Trophoblast cell (in vitro differentiated cells and primary cell): ENCODE measurements at regions not wholly inside any gene's neighbourhood (a gene's known extent, or its start where the extent isn't known, plus 50 kb on each side); places are given as distances from the start of the nearest gene placed in this dataset.

Experiments used
- DNase-seq, 2 donors: peaks; one replicate each; pipeline ENCODE4 v3.0.0-alpha.2; 2016
- H2AFZ ChIP-seq: 2 replicates; pipeline ENCODE4 v1.6.1; 2013; ENCODE audit warnings: low read length, moderate library complexity, mild to moderate bottlenecking; ENCODE audit not compliant: insufficient read depth, poor library complexity
- H2AK5ac ChIP-seq: 2 replicates; pipeline ENCODE4 v1.6.1; 2013; ENCODE audit warnings: mild to moderate bottlenecking, low read length
- H2BK120ac ChIP-seq: 2 replicates; pipeline ENCODE4 v1.6.1; 2013; ENCODE audit warnings: low read length, mild to moderate bottlenecking, moderate library complexity; ENCODE audit not compliant: insufficient read depth, poor library complexity
- H2BK12ac ChIP-seq: 2 replicates; pipeline ENCODE4 v1.6.1; 2013; ENCODE audit warnings: mild to moderate bottlenecking, low read length, moderate library complexity
- H2BK5ac ChIP-seq: 2 replicates; pipeline ENCODE4 v1.6.1; 2013; ENCODE audit warnings: low read length, low read depth, moderate library complexity, mild to moderate bottlenecking; ENCODE audit not compliant: poor library complexity
- H3K14ac ChIP-seq: 2 replicates; pipeline ENCODE4 v1.6.1; 2013; ENCODE audit warnings: mild to moderate bottlenecking, low read length
- H3K18ac ChIP-seq: 2 replicates; pipeline ENCODE4 v1.6.1; 2013; ENCODE audit warnings: mild to moderate bottlenecking, low read length
- H3K23ac ChIP-seq: 2 replicates; pipeline ENCODE4 v1.6.1; 2013; ENCODE audit warnings: low read length
- H3K27ac ChIP-seq: 2 replicates; pipeline ENCODE4 v1.5.1; 2013; ENCODE audit warnings: low read depth, mild to moderate bottlenecking, inconsistent platforms, low read length, moderate library complexity
- H3K27me3 ChIP-seq: 2 replicates; pipeline ENCODE4 v1.6.1; 2013; ENCODE audit warnings: inconsistent platforms, mild to moderate bottlenecking, low read length, moderate library complexity; ENCODE audit not compliant: insufficient read depth
- H3K36me3 ChIP-seq, 2 experiments: 1 replicate in 1 of 2; 2 replicates in 1 of 2; pipeline ENCODE4 v1.6.1; 2013; ENCODE audit warnings: low read length in 2 of 2, mild to moderate bottlenecking in 2 of 2, moderate library complexity in 1 of 2; ENCODE audit not compliant: insufficient read depth in 2 of 2, control insufficient read depth in 1 of 2
- H3K4ac ChIP-seq: 2 replicates; pipeline ENCODE4 v1.6.1; 2013; ENCODE audit warnings: low read depth, mild to moderate bottlenecking, low read length, moderate library complexity
- H3K4me1 ChIP-seq, 2 experiments: 1 replicate in 1 of 2; 2 replicates in 1 of 2; pipeline ENCODE4 v1.6.1; 2013; ENCODE audit warnings: low read length in 2 of 2, mild to moderate bottlenecking in 2 of 2, moderate library complexity in 1 of 2; ENCODE audit not compliant: insufficient read depth in 2 of 2, control insufficient read depth in 1 of 2
- H3K4me2 ChIP-seq: 2 replicates; pipeline ENCODE4 v1.6.1; 2013; ENCODE audit warnings: inconsistent platforms, mild to moderate bottlenecking, low read length, moderate library complexity
- H3K4me3 ChIP-seq: 2 replicates; pipeline ENCODE4 v1.5.1; 2013; ENCODE audit warnings: mild to moderate bottlenecking, low read depth, low read length, inconsistent platforms
- H3K79me1 ChIP-seq: one replicate; pipeline ENCODE4 v1.6.1; 2013; ENCODE audit warnings: low read length
- H3K79me2 ChIP-seq: 2 replicates; pipeline ENCODE4 v1.6.1; 2013; ENCODE audit warnings: low read length, mild to moderate bottlenecking; ENCODE audit not compliant: control insufficient read depth, insufficient read depth, poor library complexity
- H3K9ac ChIP-seq: 2 replicates; pipeline ENCODE4 v1.6.1; 2013; ENCODE audit warnings: mild to moderate bottlenecking, low read length
- H3K9me3 ChIP-seq: 2 replicates; pipeline ENCODE4 v1.6.1; 2013; ENCODE audit warnings: low read depth, mild to moderate bottlenecking, control low read depth, inconsistent platforms, low read length; ENCODE audit not compliant: insufficient read depth
- H4K12ac ChIP-seq: 2 replicates; pipeline ENCODE4 v1.6.1; 2013; ENCODE audit warnings: low read depth, mild to moderate bottlenecking, low read length, moderate library complexity
- H4K8ac ChIP-seq: 2 replicates; pipeline ENCODE4 v1.6.1; 2013; ENCODE audit warnings: low read depth, mild to moderate bottlenecking, low read length, moderate library complexity
- H4K91ac ChIP-seq: one replicate; pipeline ENCODE4 v1.6.1; 2013; ENCODE audit warnings: low read depth, mild to moderate bottlenecking, low read length, moderate library complexity
- WGBS: extraction: QIAGEN DNeasy Blood & Tissue Kit; methylation state at CpG from one replicate; pipeline ENCODE4 v1.1.7; 2013; ENCODE audit warnings: missing lambda C conversion rate; ENCODE audit not compliant: insufficient read length, insufficient coverage; ENCODE audit errors: extremely low coverage; 5-methylcytosine and 5-hydroxymethylcytosine counted together

GRCh38 chr5:74957029-74957784, 91.0 kb upstream of the FAM169A start:
- H2AK5ac ChIP-seq: no peak overlapping the region
- H3K14ac ChIP-seq: no peak overlapping the region
- no CpG with 5 or more reads among the region's 5 CpGs for WGBS
- H2BK120ac ChIP-seq: peak overlapping the region; percentile 38
- no peak overlapping the region for H2BK5ac ChIP-seq
- peak overlapping the region; percentile 65 for H2BK12ac ChIP-seq
- no peak overlapping the region for H2AFZ ChIP-seq
- H3K9ac ChIP-seq: no peak overlapping the region
- H4K8ac ChIP-seq: no peak overlapping the region
- no peak overlapping the region for H4K12ac ChIP-seq
- H3K9me3 ChIP-seq: no peaks in the 10 kb centered on the region
- H3K18ac ChIP-seq: no peak overlapping the region
- H3K36me3 ChIP-seq: no peaks in the 10 kb centered on the region
- peaks cover 14% of the 10 kb centered on the region for H3K79me1 ChIP-seq
- H3K27ac ChIP-seq: no peak overlapping the region
- H3K4me3 ChIP-seq: no peak overlapping the region
- no peaks in the 10 kb centered on the region for H3K27me3 ChIP-seq
- H3K4me1 ChIP-seq: peaks cover 12 to 18% of the 10 kb centered on the region in 2 experiments
- no peak overlapping the region for H3K4me2 ChIP-seq
- H3K4ac ChIP-seq: no peak overlapping the region
- no peaks in the 10 kb centered on the region for H3K79me2 ChIP-seq
- peak overlapping the region; percentile 63 for H4K91ac ChIP-seq
- H3K23ac ChIP-seq: no peak overlapping the region
- no peak for DNase-seq

- Histone ChIP-seq H3K79me1 (peaks cover 17% of the 10 kb centered on the region), H2BK5ac (no peak overlapping the region), H3K4me1 (peaks cover 12 to 18% of the 10 kb centered on the region in 2 experiments), H3K27me3 (no peaks in the 10 kb centered on the region), H3K4me3 (no peak overlapping the region), H2AK5ac (no peak overlapping the region), H3K27ac (peak overlapping the region; percentile 5), H2BK12ac (no peak overlapping the region), H3K4ac (no peak overlapping the region), H3K23ac (no peak overlapping the region), H3K18ac (no peak overlapping the region), H3K9me3 (no peaks in the 10 kb centered on the region), H3K9ac (no peak overlapping the region), H2AFZ (no peak overlapping the region), H4K8ac (no peak overlapping the region), H4K12ac (no peak overlapping the region), H3K4me2 (no peak overlapping the region), H3K14ac (no peak overlapping the region), H4K91ac (no peak overlapping the region), H2BK120ac (no peak overlapping the region), H3K36me3 (no peaks in the 10 kb centered on the region), H3K79me2 (no peaks in the 10 kb centered on the region)
- peak; percentile 96 to 98 for DNase-seq
- WGBS: no CpG with 5 or more reads among the region's 4 CpGs
Measured at GRCh38 chr5:74956278-74956677, 90.1 kb upstream of the FAM169A start.

GRCh38 chr5:74954919-74955318, 88.7 kb upstream of the FAM169A start:
- peaks cover 12 to 18% of the 10 kb centered on the region in 2 experiments for H3K4me1 ChIP-seq
- H4K8ac ChIP-seq: no peak overlapping the region
- no peak overlapping the region for H3K4ac ChIP-seq
- H3K27me3 ChIP-seq: no peaks in the 10 kb centered on the region
- no CpG with 5 or more reads among the region's 3 CpGs for WGBS
- peak overlapping the region; percentile 54 for H2BK12ac ChIP-seq
- H3K4me2 ChIP-seq: no peak overlapping the region
- H4K91ac ChIP-seq: peak overlapping the region; percentile 62
- peak overlapping the region; percentile 26 for H3K27ac ChIP-seq
- no peaks in the 10 kb centered on the region for H3K36me3 ChIP-seq
- peaks cover 17% of the 10 kb centered on the region for H3K79me1 ChIP-seq
- H2BK5ac ChIP-seq: peak overlapping the region; percentile 43
- H2BK120ac ChIP-seq: no peak overlapping the region
- H3K14ac ChIP-seq: no peak overlapping the region
- no peaks in the 10 kb centered on the region for H3K79me2 ChIP-seq
- no peak overlapping the region for H2AK5ac ChIP-seq
- H3K9ac ChIP-seq: no peak overlapping the region
- H3K4me3 ChIP-seq: no peak overlapping the region
- no peaks in the 10 kb centered on the region for H3K9me3 ChIP-seq
- H3K23ac ChIP-seq: no peak overlapping the region
- peak; percentile 79 to 95 for DNase-seq
- H2AFZ ChIP-seq: no peak overlapping the region
- H4K12ac ChIP-seq: no peak overlapping the region
- no peak overlapping the region for H3K18ac ChIP-seq

GRCh38 chr5:74953937-74954720, 87.9 kb upstream of the FAM169A start:
- H2BK120ac ChIP-seq: peak overlapping the region; percentile 72
- no CpG with 5 or more reads among the region's 8 CpGs for whole genome bisulfite sequencing
- no peak overlapping the region for H3K4me2 ChIP-seq
- H3K79me2 ChIP-seq: no peaks in the 10 kb centered on the region
- H2AFZ ChIP-seq: no peak overlapping the region
- H3K4ac ChIP-seq: no peak overlapping the region
- peak overlapping the region; percentile 54 for H2BK12ac ChIP-seq
- peak overlapping the region; percentile 4 for H3K18ac ChIP-seq
- peak overlapping the region; percentile 27 for H4K8ac ChIP-seq
- no peak overlapping the region for H3K23ac ChIP-seq
- H3K27me3 ChIP-seq: no peaks in the 10 kb centered on the region
- peak overlapping the region; percentile 4 for H3K14ac ChIP-seq
- H3K79me1 ChIP-seq: peaks cover 17% of the 10 kb centered on the region
- no peaks in the 10 kb centered on the region for H3K36me3 ChIP-seq
- no peak overlapping the region for H3K4me3 ChIP-seq
- H2AK5ac ChIP-seq: no peak overlapping the region
- H2BK5ac ChIP-seq: peak overlapping the region; percentile 43
- peak overlapping the region; percentile 62 for H4K91ac ChIP-seq
- peak overlapping the region; percentile 45 for H3K27ac ChIP-seq
- H3K4me1 ChIP-seq: peaks cover 12 to 18% of the 10 kb centered on the region in 2 experiments
- H4K12ac ChIP-seq: no peak overlapping the region
- peak; percentile 95 to 96 for DNase-seq
- no peaks in the 10 kb centered on the region for H3K9me3 ChIP-seq
- no peak overlapping the region for H3K9ac ChIP-seq
